GM10248 (cell line): ENCODE measurements at regions not wholly inside any gene's neighbourhood (a gene's known extent, or its start where the extent isn't known, plus 50 kb on each side); places are given as distances from the start of the nearest gene placed in this dataset.
"Not testable (repeated sequence)": the region's sequence is repeated elsewhere in the genome, so short reads cannot be mapped to it uniquely, and the experiment has no call there.

Experiments
- CTCF ChIA-PET: fragments of 300-600 bp; sonication (Branson Sonifier 250); formaldehyde crosslinking; extraction: SDS; loops from one replicate; lab custom pipeline; 2021; ENCODE audit warnings: antibody characterized with exemption; lab: Yijun Ruan, JAX
- POLR2A ChIA-PET: fragments of 350-650 bp; sonication (Branson Sonifier 250); formaldehyde crosslinking; extraction: SDS; loops from one replicate; lab custom pipeline; 2020; ENCODE audit warnings: antibody characterized with exemption; lab: Yijun Ruan, JAX
- DNase-seq: peaks from one replicate; pipeline ENCODE4 v3.0.0; 2012; ENCODE audit errors: extremely low spot score
- CTCF ChIP-seq: IDR thresholded peaks from 2 replicates; pipeline ENCODE4 v1.5.1; 2012; ENCODE audit warnings: mild to moderate bottlenecking, low read depth; ENCODE audit errors: extremely low read depth, missing control alignments, control extremely low read depth

- DNase-seq, POLR2A ChIA-PET, CTCF ChIA-PET: not testable (repeated sequence)
These were observed 54.8 kb upstream of the ZNF717 start for GRCh38 chr3:75840160-75840559.

- DNase-seq, CTCF ChIA-PET, POLR2A ChIA-PET: not testable (repeated sequence)
These were observed 65.1 kb upstream of the ZNF717 start for GRCh38 chr3:75850301-75851008.

- DNase-seq, result no peak
- TF ChIP-seq CTCF, result no peak
- ChIA-PET POLR2A (no interaction called here), CTCF (interaction anchor here (0.9 to 1.1 kb wide), 2 partner anchors 20 to 33 kb away, joined by 3 read pairs; no protein-coding TSS in a partner anchor)
These were observed 77.8 kb upstream of the ZNF717 start for GRCh38 chr3:75863130-75863529.

GRCh38 chr3:75863878-75864277 lies 78.5 kb upstream of the ZNF717 start:
- no peak for DNase-seq
- ChIA-PET CTCF (no interaction called here), POLR2A (no interaction called here)
- no peak for TF ChIP-seq CTCF

GRCh38 chr3:75883719-75884118 lies 98.4 kb upstream of the ZNF717 start:
- CTCF ChIA-PET, DNase-seq, POLR2A ChIA-PET: not testable (repeated sequence)

GRCh38 chr3:75886971-75887526 lies 101.7 kb upstream of the ZNF717 start:
- TF ChIP-seq CTCF, result no peak
- CTCF ChIA-PET, result interaction anchor here (1.5 kb wide), 1 partner anchor 30 kb away, joined by 3 read pairs; no protein-coding TSS in a partner anchor
- POLR2A ChIA-PET, result no interaction called here
- no peak for DNase-seq

GRCh38 chr3:75894234-75894633 lies 108.9 kb upstream of the ZNF717 start:
- ChIA-PET POLR2A (no interaction called here), CTCF (no interaction called here)
- TF ChIP-seq CTCF, result no peak
- no peak for DNase-seq

- ChIA-PET CTCF (interaction anchor here (1.0 kb wide), 1 partner anchor 20 kb away, joined by 3 read pairs; no protein-coding TSS in a partner anchor), POLR2A (no interaction called here)
- no peak for TF ChIP-seq CTCF
- DNase-seq, result no peak
These were observed 110.9 kb upstream of the ZNF717 start for GRCh38 chr3:75896265-75896664.

- CTCF ChIA-PET, POLR2A ChIA-PET, DNase-seq: not testable (repeated sequence)
These were observed 116.1 kb upstream of the ZNF717 start for GRCh38 chr3:75901446-75901845.
